Activated T-cell treated with anti-CD3 and anti-CD28 coated beads, Interleukin-2, amount 50 U/mL, for 48 hours (primary cell): ENCODE measurements at regions not wholly inside any gene's neighbourhood (a gene's known extent, or its start where the extent isn't known, plus 50 kb on each side); places are given as distances from the start of the nearest gene placed in this dataset.
"Not testable (repeated sequence)": the region's sequence is repeated elsewhere in the genome, so short reads cannot be mapped to it uniquely, and the experiment has no call there.

Experiments used
- DNase-seq, 2 experiments: peaks; one replicate each; pipeline ENCODE4 v3.0.0-alpha.2; 2020

- DNase-seq: not testable (repeated sequence)
These were observed 563.8 kb downstream of the RWDD3 start for GRCh38 chr1:95797761-95798160.

GRCh38 chr1:95806171-95806570, 572.2 kb downstream of the RWDD3 start:
- no peak for DNase-seq

DNA sequence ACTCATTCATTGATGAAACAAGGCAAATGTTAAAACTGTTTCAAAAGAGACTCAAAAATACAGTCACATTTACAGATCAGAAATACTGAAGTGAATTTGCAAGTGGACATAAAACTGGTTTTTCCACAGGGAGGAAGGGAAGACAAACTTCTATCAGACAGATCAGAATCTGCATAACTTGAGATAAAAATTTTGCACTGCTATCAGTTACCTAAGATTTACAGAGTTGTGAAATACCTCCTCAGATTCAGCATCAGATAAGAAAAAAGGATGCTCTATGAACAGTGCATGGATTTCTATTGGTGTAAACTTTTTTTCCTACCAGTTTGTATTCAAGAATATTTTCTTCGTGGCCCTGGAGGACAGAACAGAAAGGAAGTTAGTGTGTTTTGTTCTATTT, 575.4 kb downstream of the RWDD3 start:
- no peak for DNase-seq

DNA sequence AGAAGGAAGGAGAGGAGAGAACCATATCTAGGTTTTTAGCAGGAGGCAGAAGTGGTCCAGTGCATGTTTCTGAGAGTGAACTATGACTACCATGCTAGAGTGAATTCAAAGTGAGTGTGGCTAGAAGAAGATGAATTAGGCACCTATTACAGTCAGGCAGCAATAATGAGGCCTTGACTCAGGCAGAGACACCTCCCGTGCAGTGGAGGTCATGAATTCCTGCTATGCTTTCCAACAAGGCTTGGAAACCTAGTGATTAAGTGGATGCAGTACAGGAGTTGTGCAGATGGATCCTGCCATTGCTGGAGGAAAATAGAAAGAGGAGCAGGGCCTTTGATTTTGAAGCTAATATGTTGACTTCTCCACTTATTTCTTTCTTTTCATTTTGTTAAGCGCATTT, 581.5 kb downstream of the RWDD3 start:
- no peak for DNase-seq

DNA sequence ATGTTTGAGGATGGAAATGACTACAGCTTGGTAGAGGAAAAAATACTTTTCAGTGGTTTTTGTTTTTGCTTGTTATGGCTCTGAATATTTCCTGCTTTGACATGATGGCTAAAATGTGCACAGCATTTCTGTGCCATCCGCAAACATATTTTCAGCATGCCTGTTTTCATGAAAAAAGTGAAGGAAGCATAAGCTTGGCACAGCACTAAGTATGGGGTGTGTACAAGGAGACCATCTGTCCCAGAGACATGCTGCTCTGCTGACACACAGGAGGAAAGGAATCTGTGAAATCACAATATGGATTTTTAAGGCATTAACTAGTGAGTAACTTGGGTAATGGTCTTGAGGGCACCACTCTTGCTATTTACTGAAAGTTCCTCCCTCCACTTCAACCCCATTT, 595.5 kb downstream of the RWDD3 start:
- no peak for DNase-seq

DNA sequence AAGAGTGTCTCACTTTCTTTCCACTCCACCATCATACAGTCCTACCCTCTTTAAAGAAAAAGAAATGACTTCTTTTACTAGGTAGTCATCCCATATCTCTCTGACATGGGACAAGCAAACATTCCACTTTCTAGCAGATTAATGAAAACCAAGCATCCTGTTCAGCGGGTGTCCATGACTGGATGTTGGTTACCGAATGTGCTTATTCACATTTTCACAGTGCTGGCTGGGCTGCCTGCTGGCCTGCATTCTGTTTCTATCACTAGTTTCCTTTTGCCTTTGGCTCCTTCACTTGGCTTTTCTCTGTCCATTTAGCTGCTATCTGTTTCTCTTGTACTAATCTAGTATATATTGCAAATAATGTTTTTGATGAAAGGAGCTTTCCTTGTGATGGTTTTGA, 598.4 kb downstream of the RWDD3 start:
- DNase-seq: no peak

- no peak for DNase-seq
These were observed 615.4 kb downstream of the RWDD3 start for GRCh38 chr1:95849439-95849838.

GRCh38 chr1:95850165-95850649, 616.2 kb downstream of the RWDD3 start:
- no peak for DNase-seq

DNA sequence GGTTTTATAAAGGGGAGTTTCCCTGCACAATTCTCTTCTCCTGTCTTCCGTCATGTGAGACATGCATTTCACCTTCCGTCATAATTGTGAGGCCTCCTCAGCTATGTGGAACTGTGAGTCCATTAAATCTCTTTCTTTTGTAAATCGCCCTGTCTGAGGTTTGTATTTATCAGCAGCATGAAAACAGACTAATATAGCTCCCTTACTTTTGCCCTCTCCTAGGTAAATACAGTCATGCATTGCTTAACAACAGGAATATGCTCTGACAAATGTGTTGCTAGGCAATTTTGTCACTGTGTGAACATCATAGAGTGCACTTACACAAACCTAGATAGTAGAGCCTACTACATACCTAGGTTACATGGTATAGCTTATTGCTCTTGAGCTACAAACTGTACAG, 616.8 kb downstream of the RWDD3 start:
- no peak for DNase-seq

DNA sequence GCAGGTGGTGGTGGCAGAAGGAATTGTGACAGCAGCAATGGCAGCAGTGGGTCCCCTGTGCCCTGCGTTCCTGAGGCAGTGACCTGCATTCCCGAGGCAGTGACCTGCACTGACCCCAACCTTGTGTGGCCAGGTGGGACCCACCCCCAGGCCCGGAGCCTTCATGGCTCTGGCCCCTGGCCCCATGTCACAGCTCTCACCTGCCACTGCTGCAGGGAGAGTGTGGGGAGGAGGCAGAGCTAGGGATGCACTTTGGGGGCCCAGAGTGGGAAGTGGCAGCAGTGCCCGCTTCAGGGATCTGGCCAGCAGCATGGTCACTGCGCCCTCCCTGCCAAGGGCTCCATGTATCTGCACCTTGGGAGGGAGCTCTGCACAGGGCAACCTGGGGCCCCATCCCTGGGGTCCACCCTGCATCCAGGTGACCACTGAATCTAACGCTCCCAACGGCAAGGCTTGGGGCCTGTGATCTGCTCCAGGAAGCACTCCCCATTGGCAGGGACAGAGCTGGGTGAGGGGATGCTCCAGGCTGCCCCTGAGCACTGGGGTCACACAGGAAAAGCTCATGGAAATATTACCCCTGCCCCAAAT, 618.6 kb downstream of the RWDD3 start:
- DNase-seq: no peak

DNA sequence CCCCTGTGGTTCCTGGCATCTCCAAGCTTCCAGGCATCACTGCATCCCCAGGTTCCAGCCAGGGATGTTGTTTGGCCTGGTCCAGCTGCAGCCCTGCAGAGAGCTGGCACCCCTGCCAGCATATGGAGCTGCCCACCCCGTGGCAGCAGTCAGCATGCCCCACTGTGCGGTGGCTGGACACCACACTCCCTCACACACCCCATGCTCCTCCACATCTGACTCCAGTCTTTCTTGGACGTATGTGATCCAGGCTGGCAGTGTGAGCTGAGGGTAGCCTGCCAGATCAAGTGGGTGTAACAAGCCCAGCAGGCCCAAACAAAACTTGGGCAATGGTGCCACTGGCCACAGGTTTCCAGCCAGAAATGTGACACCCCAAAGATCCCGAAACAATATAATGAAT, 620.4 kb downstream of the RWDD3 start:
- no peak for DNase-seq

- DNase-seq: no peak
These were observed 629.1 kb downstream of the RWDD3 start for GRCh38 chr1:95863086-95863485.

- DNase-seq: no peak
These were observed 631.8 kb downstream of the RWDD3 start for GRCh38 chr1:95865769-95866168.

- no peak for DNase-seq
These were observed 642.3 kb downstream of the RWDD3 start for GRCh38 chr1:95876276-95876675.

- DNase-seq: no peak
These were observed 645.6 kb downstream of the RWDD3 start for GRCh38 chr1:95879498-95880050.

- DNase-seq: no peak
These were observed 655.0 kb downstream of the RWDD3 start for GRCh38 chr1:95888941-95889390.

DNA sequence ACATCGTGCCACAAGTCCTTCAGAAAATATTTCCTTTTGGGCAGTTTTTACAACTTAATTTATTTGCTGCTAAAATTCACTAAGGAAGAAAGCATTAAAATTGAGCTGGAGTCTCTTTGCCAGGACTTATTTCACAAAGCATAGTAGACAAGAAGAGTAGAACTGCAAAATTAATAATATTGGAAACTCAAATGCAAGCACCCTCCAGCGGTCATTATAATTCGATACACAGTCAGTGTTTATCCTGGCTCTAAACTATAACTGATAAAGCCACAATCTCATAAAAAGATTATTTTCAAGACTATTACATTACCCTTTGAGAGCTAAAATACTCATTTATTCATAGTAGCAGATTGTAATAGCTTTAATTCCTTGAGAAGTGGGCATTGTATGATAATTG, 655.4 kb downstream of the RWDD3 start:
- no peak for DNase-seq

DNA sequence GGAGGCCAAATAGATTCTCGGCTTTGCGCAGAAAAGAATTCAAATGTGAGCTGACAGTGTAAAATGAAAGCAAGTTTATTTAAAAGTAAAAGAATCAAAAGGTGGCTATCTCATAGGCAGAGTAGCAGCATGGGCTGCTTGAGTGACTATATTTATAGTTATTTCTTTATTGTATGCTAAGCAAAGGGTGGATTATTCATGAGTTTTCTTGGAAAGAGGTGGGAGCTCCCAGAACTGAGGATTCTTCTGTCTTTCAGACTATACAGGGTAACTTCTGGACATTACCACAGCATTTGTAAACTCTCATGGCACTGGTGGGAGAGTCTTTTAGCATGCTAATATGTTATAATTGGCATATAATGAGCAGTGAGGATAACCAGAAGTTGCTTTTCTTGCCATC, 659.9 kb downstream of the RWDD3 start:
- no peak for DNase-seq

GRCh38 chr1:95903060-95903459, 669.0 kb downstream of the RWDD3 start:
- no peak for DNase-seq

DNA sequence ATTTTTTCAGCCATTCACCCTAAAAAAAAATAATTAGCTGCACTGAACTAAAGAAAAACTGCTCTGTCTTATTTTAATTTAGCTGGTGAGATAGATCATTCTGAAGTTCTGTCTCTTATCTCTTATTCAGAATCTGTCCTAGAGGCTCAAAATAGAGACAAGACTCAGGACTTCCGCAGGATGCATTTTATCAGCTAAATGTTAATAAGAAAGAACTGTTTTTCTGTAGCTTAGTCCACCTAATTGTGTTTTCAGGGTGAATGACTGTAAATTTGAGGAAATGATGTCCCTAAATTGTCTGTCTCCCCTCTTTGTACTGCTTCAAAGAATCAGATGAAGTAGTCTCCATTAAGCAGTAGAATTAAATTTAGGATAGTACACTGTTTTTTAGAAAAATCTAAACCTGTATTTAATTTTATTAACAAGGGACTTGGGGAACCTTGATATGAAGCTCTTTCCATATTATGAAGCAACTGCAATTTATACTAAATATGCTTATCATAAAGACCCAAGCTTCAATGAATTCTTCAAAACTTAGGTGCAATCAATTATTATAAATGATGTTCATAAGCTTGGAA, 671.9 kb downstream of the RWDD3 start:
- no peak for DNase-seq

DNA sequence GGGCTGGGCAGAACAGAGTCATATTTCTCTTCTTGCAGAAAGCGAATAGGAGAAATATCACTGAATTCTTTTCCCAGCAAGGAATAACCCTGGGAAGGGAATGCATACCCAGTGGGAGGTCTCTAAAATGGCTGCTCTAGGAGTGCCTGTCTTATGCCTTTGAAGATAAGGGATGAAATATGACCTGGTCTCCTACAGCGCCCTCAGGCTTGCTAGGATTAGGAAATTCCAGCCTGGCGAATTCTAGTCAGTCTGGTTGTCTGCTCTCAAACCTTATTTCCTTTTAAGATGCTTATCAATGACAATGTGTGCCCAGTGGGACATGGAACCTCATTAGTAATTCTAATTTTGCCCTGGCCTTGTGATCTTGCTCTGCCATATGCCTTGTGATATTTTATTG, 677.7 kb downstream of the RWDD3 start:
- DNase-seq: not testable (repeated sequence)

GRCh38 chr1:95916616-95917015, 682.6 kb downstream of the RWDD3 start:
- no peak for DNase-seq

- no peak for DNase-seq
These were observed 690.7 kb downstream of the RWDD3 start for GRCh38 chr1:95924684-95925083.

GRCh38 chr1:95926331-95926730, 692.3 kb downstream of the RWDD3 start:
- no peak for DNase-seq

GRCh38 chr1:95927061-95927460, 693.1 kb downstream of the RWDD3 start:
- DNase-seq: no peak
